ENCODE measurements at regions not wholly inside any gene's neighbourhood (a gene's known extent, or its start where the extent isn't known, plus 50 kb on each side); places are given as distances from the start of the nearest gene placed in this dataset.

DNA sequence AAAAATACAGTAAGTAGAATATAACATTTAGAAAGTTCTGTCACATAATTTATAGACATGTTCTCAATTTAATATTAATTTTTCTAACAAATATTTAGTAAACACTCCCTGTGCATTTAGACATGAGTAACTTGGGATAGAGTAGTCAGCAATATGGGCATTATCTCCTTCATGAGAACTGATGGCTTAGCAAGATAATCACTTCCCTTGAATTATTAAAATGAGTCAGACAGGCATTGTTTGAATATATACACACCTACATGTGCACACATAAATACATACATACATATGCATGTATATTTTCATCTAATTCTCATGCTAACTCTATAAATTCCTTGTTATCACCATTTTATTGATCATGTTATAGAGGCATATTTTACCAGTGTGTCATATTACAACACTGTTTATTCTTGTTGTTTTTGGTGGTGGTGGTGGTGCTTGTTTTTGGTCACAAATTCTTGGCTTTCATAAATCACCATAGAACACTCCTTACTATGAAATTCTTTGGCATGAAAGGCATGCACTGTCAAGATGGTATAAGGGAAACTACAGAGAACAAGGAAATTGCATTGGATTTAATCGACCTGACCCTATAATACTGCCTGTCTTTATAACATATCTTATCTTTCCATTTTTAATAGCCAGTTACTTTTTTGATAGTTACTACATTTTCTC is 434.5 kb upstream of the MANEA start:
- Histone ChIP-seq H3K4me3 (no peak overlapping the region), H3K27ac (no peak overlapping the region), H3K4me1 (no peaks in the 10 kb centered on the region), H3K36me3 (no peaks in the 10 kb centered on the region), H3K27me3 (no peaks in the 10 kb centered on the region), H3K9me3 (no peaks in the 10 kb centered on the region)
- TF ChIP-seq POLR2A (IDR thresholded peaks at IDR 0.05) = no peak
- TF ChIP-seq, protein P1, sequence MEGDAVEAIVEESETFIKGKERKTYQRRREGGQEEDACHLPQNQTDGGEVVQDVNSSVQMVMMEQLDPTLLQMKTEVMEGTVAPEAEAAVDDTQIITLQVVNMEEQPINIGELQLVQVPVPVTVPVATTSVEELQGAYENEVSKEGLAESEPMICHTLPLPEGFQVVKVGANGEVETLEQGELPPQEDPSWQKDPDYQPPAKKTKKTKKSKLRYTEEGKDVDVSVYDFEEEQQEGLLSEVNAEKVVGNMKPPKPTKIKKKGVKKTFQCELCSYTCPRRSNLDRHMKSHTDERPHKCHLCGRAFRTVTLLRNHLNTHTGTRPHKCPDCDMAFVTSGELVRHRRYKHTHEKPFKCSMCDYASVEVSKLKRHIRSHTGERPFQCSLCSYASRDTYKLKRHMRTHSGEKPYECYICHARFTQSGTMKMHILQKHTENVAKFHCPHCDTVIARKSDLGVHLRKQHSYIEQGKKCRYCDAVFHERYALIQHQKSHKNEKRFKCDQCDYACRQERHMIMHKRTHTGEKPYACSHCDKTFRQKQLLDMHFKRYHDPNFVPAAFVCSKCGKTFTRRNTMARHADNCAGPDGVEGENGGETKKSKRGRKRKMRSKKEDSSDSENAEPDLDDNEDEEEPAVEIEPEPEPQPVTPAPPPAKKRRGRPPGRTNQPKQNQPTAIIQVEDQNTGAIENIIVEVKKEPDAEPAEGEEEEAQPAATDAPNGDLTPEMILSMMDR (IDR thresholded peaks at IDR 0.05) = no peak
- no peak for DNase-seq

DNA sequence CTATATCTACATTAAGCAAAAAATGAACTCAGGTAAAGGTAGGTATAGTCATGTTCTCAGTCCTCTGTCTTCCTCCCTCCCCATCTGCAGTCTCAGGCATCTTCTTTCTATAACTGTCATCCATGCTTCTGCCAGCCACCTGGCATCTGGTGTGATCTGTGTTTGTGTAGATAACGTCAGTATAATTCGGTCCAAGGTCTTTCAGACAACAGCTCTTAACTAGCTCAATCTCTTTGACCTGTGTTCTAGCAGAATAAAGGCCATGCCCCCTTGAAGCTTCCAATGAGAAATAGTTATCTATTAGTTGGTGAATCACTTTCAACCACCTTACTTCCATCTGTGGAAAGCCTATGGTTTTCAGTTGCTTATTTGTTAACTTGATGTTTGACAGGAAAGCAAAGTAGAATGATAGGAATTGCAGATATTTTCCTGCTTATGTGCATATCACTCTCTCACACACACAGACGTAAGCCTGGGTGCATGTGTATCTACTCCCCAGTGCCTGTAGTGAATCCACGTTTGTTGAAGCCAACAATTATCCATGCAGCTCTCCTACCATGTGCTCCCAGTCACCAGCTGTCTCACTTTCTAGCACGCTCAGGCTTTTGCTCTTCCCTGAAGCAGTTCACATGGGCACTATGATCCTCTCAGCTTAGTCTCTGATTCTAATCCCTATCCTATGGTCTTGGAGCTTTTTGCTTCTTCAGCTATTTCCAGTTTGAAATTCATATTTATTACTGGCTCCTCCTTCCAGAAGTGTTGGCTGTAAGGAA is 433.7 kb upstream of the MANEA start:
- DNase-seq = no peak
- no peaks in the 10 kb centered on the region for H3K27me3 ChIP-seq
- H3K4me1 ChIP-seq = no peaks in the 10 kb centered on the region
- no peak overlapping the region for H3K27ac ChIP-seq
- TF ChIP-seq, protein P1 (IDR thresholded peaks at IDR 0.05) = no peak
- TF ChIP-seq POLR2A (IDR thresholded peaks at IDR 0.05) = no peak
- H3K36me3 ChIP-seq = no peaks in the 10 kb centered on the region
- no peak overlapping the region for H3K4me3 ChIP-seq
- H3K9me3 ChIP-seq = no peaks in the 10 kb centered on the region

DNA sequence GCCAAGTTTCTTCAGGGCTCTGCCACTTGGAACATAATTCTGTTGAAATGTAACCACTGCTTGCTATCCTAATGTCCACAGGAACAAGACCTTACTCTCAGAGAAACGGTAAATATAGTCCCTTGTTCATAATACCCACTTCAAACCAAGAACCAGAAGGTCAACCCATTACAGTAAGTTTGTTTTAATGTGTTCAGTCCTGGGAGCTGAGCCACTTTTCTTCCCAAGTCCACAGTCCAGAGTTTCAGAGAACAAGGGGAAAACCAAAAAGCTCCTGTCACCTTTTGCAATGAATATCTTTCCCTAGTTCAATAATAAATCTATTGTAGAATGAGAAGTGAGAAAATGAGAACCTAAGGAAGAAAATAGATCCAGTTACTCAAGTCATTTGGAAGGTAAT is 431.9 kb upstream of the MANEA start:
- Histone ChIP-seq H3K36me3 (no peaks in the 10 kb centered on the region), H3K9me3 (no peaks in the 10 kb centered on the region), H3K27me3 (no peaks in the 10 kb centered on the region), H3K4me3 (no peak overlapping the region), H3K27ac (no peak overlapping the region), H3K4me1 (no peaks in the 10 kb centered on the region)
- no peak for DNase-seq
- no peak for TF ChIP-seq POLR2A (IDR thresholded peaks at IDR 0.05)
- TF ChIP-seq, protein P1 (IDR thresholded peaks at IDR 0.05) = no peak

DNA sequence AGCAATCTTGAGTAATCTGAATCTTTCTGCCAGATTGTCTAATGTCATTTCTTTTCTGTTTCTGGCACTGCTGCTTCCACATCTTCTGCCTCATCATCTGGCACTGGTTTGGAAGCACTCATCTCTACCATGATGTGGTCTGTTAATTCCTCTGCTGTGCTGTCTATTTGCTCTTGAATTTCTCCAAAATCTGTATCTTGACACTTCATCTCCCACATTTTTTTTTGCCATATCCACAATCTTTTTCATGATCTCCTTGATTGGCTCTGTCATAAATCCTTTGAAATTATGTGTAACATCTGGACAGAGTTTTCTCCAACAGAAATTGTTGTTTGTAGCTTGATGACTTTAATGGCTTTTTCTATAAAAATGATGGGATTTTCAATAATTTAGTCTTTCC is 417.8 kb upstream of the MANEA start:
- no peaks in the 10 kb centered on the region for H3K27me3 ChIP-seq
- no peaks in the 10 kb centered on the region for H3K36me3 ChIP-seq
- H3K4me1 ChIP-seq = no peaks in the 10 kb centered on the region
- DNase-seq = no peak
- no peaks in the 10 kb centered on the region for H3K9me3 ChIP-seq
- H3K27ac ChIP-seq = no peak overlapping the region
- no peak for TF ChIP-seq POLR2A (IDR thresholded peaks at IDR 0.05)
- TF ChIP-seq, protein P1 (IDR thresholded peaks at IDR 0.05) = no peak
- no peak overlapping the region for H3K4me3 ChIP-seq

DNA sequence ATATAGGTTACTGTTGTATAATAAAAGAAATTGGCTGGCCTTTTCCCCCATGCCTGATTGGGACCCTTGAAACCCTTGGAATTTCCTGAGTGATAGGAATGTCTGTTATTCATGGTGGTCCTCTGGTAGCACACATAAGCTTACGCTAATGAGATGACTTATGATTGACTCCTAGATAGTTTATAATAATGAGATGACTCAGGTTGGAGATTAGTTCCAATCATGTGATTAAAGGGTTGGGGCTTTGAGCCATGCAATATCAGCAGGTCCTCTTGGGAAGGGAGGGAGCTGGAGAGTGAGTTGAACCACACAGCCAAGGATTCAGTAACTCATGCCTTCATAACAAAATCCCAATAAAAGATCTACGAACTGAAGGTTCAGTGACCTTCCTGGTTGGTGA is 407.6 kb upstream of the MANEA start:
- Histone ChIP-seq H3K4me1 (no peaks in the 10 kb centered on the region), H3K27me3 (no peaks in the 10 kb centered on the region), H3K36me3 (no peaks in the 10 kb centered on the region), H3K9me3 (no peaks in the 10 kb centered on the region), H3K4me3 (no peak overlapping the region), H3K27ac (no peak overlapping the region)
- TF ChIP-seq POLR2A (IDR thresholded peaks at IDR 0.05) = no peak
- TF ChIP-seq, protein P1 (IDR thresholded peaks at IDR 0.05) = no peak
- no peak for DNase-seq
